Sigmoid colon (tissue), 6 donors: ENCODE measurements at regions not wholly inside any gene's neighbourhood (a gene's known extent, or its start where the extent isn't known, plus 50 kb on each side); places are given as distances from the start of the nearest gene placed in this dataset.

Experiments
- DNase-seq: peaks from one replicate; pipeline ENCODE4 v3.0.0-alpha.2; 2019
- H3K27ac ChIP-seq, 4 donors: fragments of 200-600 bp; sonication (generic); one replicate each; pipeline ENCODE4 v1.5.1; 2016 to 2019; ENCODE audit warnings: mild to moderate bottlenecking in 1 of 4
- H3K27me3 ChIP-seq, 3 donors: fragments of 200-600 bp; sonication (generic); one replicate each; pipeline ENCODE4 v1.5.1; 2019; ENCODE audit warnings: mild to moderate bottlenecking in 1 of 3
- H3K36me3 ChIP-seq, 4 donors: fragments of 200-600 bp; sonication (generic); one replicate each; pipeline ENCODE4 v1.5.1; 2016 to 2019
- H3K4me1 ChIP-seq, 4 donors: fragments of 200-600 bp; sonication (generic); one replicate each; pipeline ENCODE4 v1.5.1; 2017 to 2019
- H3K4me3 ChIP-seq, 4 donors: fragments of 200-600 bp; sonication (generic); one replicate each; pipeline ENCODE4 v1.5.1; 2017 to 2019; ENCODE audit warnings: mild to moderate bottlenecking in 2 of 4, moderate library complexity in 1 of 4
- H3K9me3 ChIP-seq, 4 donors: fragments of 200-600 bp in 3 of 4; sonication (generic) in 3 of 4; one replicate each; pipeline versions ENCODE4 v1.5.1 to v1.6.1; 2013 to 2019
- EP300 ChIP-seq, 4 donors: sonication (generic); formaldehyde crosslinking; IDR thresholded peaks; one replicate each; pipeline ENCODE4 v1.6.1; 2017; ENCODE audit warnings: antibody characterized with exemption in 4 of 4
- POLR2A ChIP-seq, 2 donors: fragments of 450-650 bp; IDR thresholded peaks; one replicate each; pipeline ENCODE4 v1.6.1; 2016; ENCODE audit warnings: antibody characterized with exemption in 2 of 2, mild to moderate bottlenecking in 2 of 2, moderate library complexity in 2 of 2
- POLR2AphosphoS5 ChIP-seq, 4 donors: sonication (generic); formaldehyde crosslinking; IDR thresholded peaks; one replicate each; pipeline ENCODE4 v1.6.1; 2017; ENCODE audit warnings: antibody characterized with exemption in 4 of 4
- WGBS, 2 donors: extraction: QIAGEN DNeasy Blood & Tissue Kit; methylation state at CpG; one replicate each; pipeline ENCODE4 v1.1.7; 2013; 5-methylcytosine and 5-hydroxymethylcytosine counted together
- intact Hi-C: fragments of 100-400 bp; cut with DNase I; formaldehyde crosslinking; loops from one replicate; pipeline ENCODE4 v1.15.1; 2023
- TF ChIP-seq, protein P1 (sequence below), 4 experiments: fragments of 450-650 bp in 3 of 4; fragments of 200-600 bp in 1 of 4; IDR thresholded peaks; one replicate each; pipeline ENCODE4 v1.5.1; 2016 to 2019; ENCODE audit warnings: antibody characterized with exemption in 4 of 4, mild to moderate bottlenecking in 3 of 4, moderate library complexity in 2 of 4
- donor health status: healthy with polysubstance abuse.
- donor health status: healthy.

GRCh38 chr1:36588972-36589371 lies 106.3 kb upstream of the CSF3R start:
- no peaks in the 10 kb centered on the region for H3K36me3 ChIP-seq
- H3K9me3 ChIP-seq: no peaks in the 10 kb centered on the region
- WGBS, 2 donors: 65 to 73% methylated on average over 8 of the region's 8 CpGs
- TF ChIP-seq, protein P1, sequence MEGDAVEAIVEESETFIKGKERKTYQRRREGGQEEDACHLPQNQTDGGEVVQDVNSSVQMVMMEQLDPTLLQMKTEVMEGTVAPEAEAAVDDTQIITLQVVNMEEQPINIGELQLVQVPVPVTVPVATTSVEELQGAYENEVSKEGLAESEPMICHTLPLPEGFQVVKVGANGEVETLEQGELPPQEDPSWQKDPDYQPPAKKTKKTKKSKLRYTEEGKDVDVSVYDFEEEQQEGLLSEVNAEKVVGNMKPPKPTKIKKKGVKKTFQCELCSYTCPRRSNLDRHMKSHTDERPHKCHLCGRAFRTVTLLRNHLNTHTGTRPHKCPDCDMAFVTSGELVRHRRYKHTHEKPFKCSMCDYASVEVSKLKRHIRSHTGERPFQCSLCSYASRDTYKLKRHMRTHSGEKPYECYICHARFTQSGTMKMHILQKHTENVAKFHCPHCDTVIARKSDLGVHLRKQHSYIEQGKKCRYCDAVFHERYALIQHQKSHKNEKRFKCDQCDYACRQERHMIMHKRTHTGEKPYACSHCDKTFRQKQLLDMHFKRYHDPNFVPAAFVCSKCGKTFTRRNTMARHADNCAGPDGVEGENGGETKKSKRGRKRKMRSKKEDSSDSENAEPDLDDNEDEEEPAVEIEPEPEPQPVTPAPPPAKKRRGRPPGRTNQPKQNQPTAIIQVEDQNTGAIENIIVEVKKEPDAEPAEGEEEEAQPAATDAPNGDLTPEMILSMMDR (IDR thresholded peaks at IDR 0.05): no peak
- TF ChIP-seq EP300 (IDR thresholded peaks at IDR 0.05) (no peak), POLR2A (IDR thresholded peaks at IDR 0.05) (no peak), POLR2AphosphoS5 (IDR thresholded peaks at IDR 0.05) (no peak)
- H3K27me3 ChIP-seq: peaks cover 2 to 89% (median 56%) of the 10 kb centered on the region in 3 donors
- no peak overlapping the region for H3K27ac ChIP-seq
- DNase-seq: no peak
- no peak overlapping the region for H3K4me3 ChIP-seq
- intact Hi-C loops: no loop called here
- no peaks in the 10 kb centered on the region for H3K4me1 ChIP-seq

- no peaks in the 10 kb centered on the region for H3K4me1 ChIP-seq
- intact Hi-C loops: no loop called here
- peaks cover 2 to 75% (median 43%) of the 10 kb centered on the region in 3 donors for H3K27me3 ChIP-seq
- no peak overlapping the region for H3K27ac ChIP-seq
- no peak for DNase-seq
- H3K9me3 ChIP-seq: no peaks in the 10 kb centered on the region
- TF ChIP-seq EP300 (IDR thresholded peaks at IDR 0.05): no peak
- no peaks in the 10 kb centered on the region for H3K36me3 ChIP-seq
- H3K4me3 ChIP-seq: no peak overlapping the region
- WGBS, 2 donors: 28 to 31% methylated on average over 24 of the region's 24 CpGs
Observed at GRCh38 chr1:36585569-36586548, 103.1 kb upstream of the CSF3R start.

DNA sequence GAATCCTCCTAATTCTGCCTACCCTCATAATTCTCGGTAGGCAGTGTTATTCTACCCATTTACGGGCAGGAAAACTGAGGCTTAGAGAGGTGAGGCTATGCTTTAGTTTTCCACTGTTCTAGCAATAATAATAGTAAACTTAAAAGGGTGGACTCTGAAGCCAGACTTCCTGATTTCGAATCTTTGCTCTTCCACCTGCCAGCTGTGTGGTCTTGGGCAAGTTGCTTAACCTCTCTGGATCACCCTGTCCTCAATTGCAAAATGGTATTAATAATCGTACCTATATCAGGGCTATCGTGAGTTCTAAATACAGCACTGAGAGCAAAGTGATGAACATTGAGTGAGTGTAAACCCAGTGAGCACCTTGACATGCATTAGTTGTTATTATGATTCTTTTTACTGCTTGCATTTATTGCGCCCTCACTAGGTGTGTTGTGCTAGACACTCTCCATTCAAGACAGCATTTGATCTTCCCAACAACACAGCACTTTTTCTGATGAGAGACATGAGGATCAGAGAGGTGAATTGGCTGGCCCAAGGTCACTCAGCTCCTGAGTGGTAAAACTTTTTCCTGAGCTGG lies 102.3 kb upstream of the CSF3R start:
- Histone ChIP-seq H3K27ac (no peak overlapping the region), H3K36me3 (no peaks in the 10 kb centered on the region), H3K4me1 (no peaks in the 10 kb centered on the region), H3K27me3 (peaks cover 2 to 77% (median 38%) of the 10 kb centered on the region in 3 donors), H3K4me3 (no peak overlapping the region), H3K9me3 (no peaks in the 10 kb centered on the region)
- DNase-seq: no peak
- WGBS, 2 donors: 61 to 74% methylated on average over 6 of the region's 6 CpGs
- intact Hi-C loops: no loop called here
- no peak for TF ChIP-seq EP300 (IDR thresholded peaks at IDR 0.05)

- no peak for DNase-seq
- no peak for TF ChIP-seq POLR2AphosphoS5 (IDR thresholded peaks at IDR 0.05)
- no peak for TF ChIP-seq POLR2A (IDR thresholded peaks at IDR 0.05)
- TF ChIP-seq, protein P1 (IDR thresholded peaks at IDR 0.05): no peak
- TF ChIP-seq EP300 (IDR thresholded peaks at IDR 0.05): no peak
- Histone ChIP-seq H3K4me3 (no peak overlapping the region), H3K4me1 (no peaks in the 10 kb centered on the region), H3K27me3 (peaks cover 2 to 72% (median 37%) of the 10 kb centered on the region in 3 donors), H3K27ac (no peak overlapping the region), H3K9me3 (no peaks in the 10 kb centered on the region), H3K36me3 (no peaks in the 10 kb centered on the region)
- intact Hi-C loops: no loop called here
- WGBS, 2 donors: 67 to 74% methylated on average over 21 of the region's 21 CpGs
Observed at GRCh38 chr1:36583980-36584782, 101.5 kb upstream of the CSF3R start.

- H3K9me3 ChIP-seq: no peaks in the 10 kb centered on the region
- H3K27me3 ChIP-seq: peaks cover 0 to 66% (median 26%) of the 10 kb centered on the region in 3 donors
- H3K27ac ChIP-seq: no peak overlapping the region
- DNase-seq: no peak
- WGBS, 2 donors: 72 to 74% methylated on average over 3 of the region's 3 CpGs
- no peaks in the 10 kb centered on the region for H3K36me3 ChIP-seq
- no peaks in the 10 kb centered on the region for H3K4me1 ChIP-seq
- no peak overlapping the region for H3K4me3 ChIP-seq
- TF ChIP-seq POLR2A (IDR thresholded peaks at IDR 0.05) (no peak), POLR2AphosphoS5 (IDR thresholded peaks at IDR 0.05) (no peak), EP300 (IDR thresholded peaks at IDR 0.05) (no peak)
- TF ChIP-seq, protein P1 (IDR thresholded peaks at IDR 0.05): no peak
- intact Hi-C loops: no loop called here
Observed at GRCh38 chr1:36583080-36583479, 100.4 kb upstream of the CSF3R start.
